Calu3 (cell line): ENCODE measurements at regions not wholly inside any gene's neighbourhood (a gene's known extent, or its start where the extent isn't known, plus 50 kb on each side); places are given as distances from the start of the nearest gene placed in this dataset.

ENCODE experiments used
- BruUV-seq: library from RNA; stranded (reverse); fragments of 400-500 nt; replicated peaks from 2 replicates; lab custom pipeline; 2021; lab: Mats Ljungman, UMichigan
- CTCF ChIA-PET: fragments of 300-600 bp; sonication (Branson Sonifier 250); formaldehyde crosslinking; loops from one replicate; lab custom pipeline; 2022; ENCODE audit warnings: antibody characterized with exemption; lab: Charles Lee
- DNase-seq: peaks from one replicate; pipeline ENCODE4 v3.0.0; 2022
- H3K27ac Mint-ChIP-seq: one replicate; pipeline ENCODE4 v1.8.0; 2022; ENCODE audit warnings: mixed read lengths; ENCODE audit not compliant: unreplicated experiment
- H3K27me3 Mint-ChIP-seq: one replicate; pipeline ENCODE4 v1.8.0; 2022; ENCODE audit warnings: mixed read lengths; ENCODE audit not compliant: unreplicated experiment
- H3K36me3 Mint-ChIP-seq: one replicate; pipeline ENCODE4 v1.8.0; 2022; ENCODE audit warnings: mild to moderate bottlenecking, moderate library complexity, mixed read lengths; ENCODE audit not compliant: insufficient read depth, unreplicated experiment
- H3K4me1 Mint-ChIP-seq: one replicate; pipeline ENCODE4 v1.8.0; 2022; ENCODE audit warnings: mild to moderate bottlenecking, low read depth, mixed read lengths; ENCODE audit not compliant: unreplicated experiment
- H3K4me3 Mint-ChIP-seq: one replicate; pipeline ENCODE4 v1.8.0; 2022; ENCODE audit warnings: mild to moderate bottlenecking, low read depth, moderate library complexity, mixed read lengths; ENCODE audit not compliant: unreplicated experiment
- H3K9me3 Mint-ChIP-seq: one replicate; pipeline ENCODE4 v1.8.0; 2022; ENCODE audit warnings: low read depth, mixed read lengths; ENCODE audit not compliant: unreplicated experiment
- CTCF ChIP-seq: fragments of 200-600 bp; IDR thresholded peaks from one replicate; pipeline ENCODE4 v1.8.0; 2022; ENCODE audit warnings: antibody characterized with exemption; ENCODE audit not compliant: unreplicated experiment
- intact Hi-C: fragments of 100-400 bp; cut with micrococcal nuclease; formaldehyde crosslinking; loops from one replicate; pipeline ENCODE4 v1.10.0; 2022; ENCODE audit not compliant: unreplicated experiment

- Mint-ChIP-seq H3K36me3 (no peaks in the 10 kb centered on the region), H3K4me3 (no peak overlapping the region), H3K27ac (no peak overlapping the region), H3K9me3 (no peaks in the 10 kb centered on the region), H3K27me3 (no peaks in the 10 kb centered on the region), H3K4me1 (no peaks in the 10 kb centered on the region)
- no peak for TF ChIP-seq CTCF
- CTCF ChIA-PET = no interaction called here
- DNase-seq = no peak
- intact Hi-C loops = no loop called here
- no TSS peak for BruUV-seq
Measured at GRCh38 chr13:87535911-87536310, 135.3 kb upstream of the SLITRK5 start.

GRCh38 chr13:87536499-87536898 is 134.7 kb upstream of the SLITRK5 start:
- no peak for DNase-seq
- Mint-ChIP-seq H3K27ac (no peak overlapping the region), H3K9me3 (no peaks in the 10 kb centered on the region), H3K36me3 (no peaks in the 10 kb centered on the region), H3K27me3 (no peaks in the 10 kb centered on the region), H3K4me1 (no peaks in the 10 kb centered on the region), H3K4me3 (no peak overlapping the region)
- CTCF ChIA-PET = no interaction called here
- intact Hi-C loops = no loop called here
- BruUV-seq = no TSS peak
- no peak for TF ChIP-seq CTCF

GRCh38 chr13:87536899-87537298 is 134.3 kb upstream of the SLITRK5 start:
- no peaks in the 10 kb centered on the region for H3K27me3 Mint-ChIP-seq
- H3K4me1 Mint-ChIP-seq = no peaks in the 10 kb centered on the region
- BruUV-seq = no TSS peak
- intact Hi-C loops = no loop called here
- H3K4me3 Mint-ChIP-seq = no peak overlapping the region
- no peak for DNase-seq
- TF ChIP-seq CTCF = no peak
- no peaks in the 10 kb centered on the region for H3K36me3 Mint-ChIP-seq
- no peak overlapping the region for H3K27ac Mint-ChIP-seq
- no peaks in the 10 kb centered on the region for H3K9me3 Mint-ChIP-seq
- CTCF ChIA-PET = no interaction called here

GRCh38 chr13:87537951-87538350 is 133.2 kb upstream of the SLITRK5 start:
- H3K27ac Mint-ChIP-seq = no peak overlapping the region
- no peaks in the 10 kb centered on the region for H3K27me3 Mint-ChIP-seq
- no TSS peak for BruUV-seq
- no peak for TF ChIP-seq CTCF
- H3K36me3 Mint-ChIP-seq = no peaks in the 10 kb centered on the region
- CTCF ChIA-PET = no interaction called here
- DNase-seq = no peak
- no peak overlapping the region for H3K4me3 Mint-ChIP-seq
- no peaks in the 10 kb centered on the region for H3K4me1 Mint-ChIP-seq
- no peaks in the 10 kb centered on the region for H3K9me3 Mint-ChIP-seq
- intact Hi-C loops = no loop called here
